Dedifferentiated amniotic fluid mesenchymal stem cell (primary cell): ENCODE measurements at regions not wholly inside any gene's neighbourhood (a gene's known extent, or its start where the extent isn't known, plus 50 kb on each side); places are given as distances from the start of the nearest gene placed in this dataset.
A peak's percentile ranks its signal among the peaks of the same experiment; 100 is the strongest.
"Not testable (repeated sequence)": the region's sequence is repeated elsewhere in the genome, so short reads cannot be mapped to it uniquely, and the experiment has no call there.

Experiments used
- DNase-seq: peaks from one replicate; pipeline ENCODE4 v3.0.0-alpha.2; 2016; ENCODE audit errors: extremely low spot score

DNA sequence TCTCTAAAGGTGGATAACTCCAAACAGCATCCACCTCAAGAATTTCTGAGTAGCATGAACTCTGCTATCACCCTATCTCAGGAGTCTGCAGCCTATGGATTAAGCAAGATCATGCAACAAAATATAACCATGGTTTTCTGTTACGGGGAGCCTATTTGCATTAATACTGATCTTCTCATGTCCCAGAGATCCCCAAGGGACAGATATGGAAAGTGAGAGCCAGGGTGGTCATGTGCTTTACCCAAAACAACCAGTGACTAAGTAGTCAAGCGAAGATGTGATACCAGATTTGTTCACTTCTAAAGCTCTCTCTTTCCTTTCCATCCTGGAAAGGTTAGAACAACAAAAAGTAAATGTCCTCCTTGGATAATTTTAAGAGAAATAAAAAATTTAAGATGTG is 125.1 kb downstream of the PRRX1 start:
- DNase-seq, result no peak

DNA sequence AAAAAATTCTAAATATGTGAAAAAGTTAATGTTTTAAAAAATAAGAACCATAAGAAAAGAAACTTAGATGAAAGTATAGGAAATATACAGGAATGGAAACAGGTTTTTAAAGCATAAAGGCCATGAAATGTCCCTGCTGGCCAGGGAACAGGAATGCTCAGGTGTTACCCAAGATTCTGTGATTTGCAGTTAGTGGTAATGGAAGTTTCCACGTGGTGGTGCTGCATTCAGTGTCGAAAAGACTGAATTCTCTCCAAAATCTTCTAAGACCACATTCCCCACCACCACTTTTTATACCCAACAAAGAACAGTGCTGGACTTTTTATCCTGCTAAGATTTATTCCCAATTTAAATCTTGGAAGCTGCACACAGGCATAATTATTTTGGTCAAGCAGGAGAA is 126.2 kb downstream of the PRRX1 start:
- no peak for DNase-seq

DNA sequence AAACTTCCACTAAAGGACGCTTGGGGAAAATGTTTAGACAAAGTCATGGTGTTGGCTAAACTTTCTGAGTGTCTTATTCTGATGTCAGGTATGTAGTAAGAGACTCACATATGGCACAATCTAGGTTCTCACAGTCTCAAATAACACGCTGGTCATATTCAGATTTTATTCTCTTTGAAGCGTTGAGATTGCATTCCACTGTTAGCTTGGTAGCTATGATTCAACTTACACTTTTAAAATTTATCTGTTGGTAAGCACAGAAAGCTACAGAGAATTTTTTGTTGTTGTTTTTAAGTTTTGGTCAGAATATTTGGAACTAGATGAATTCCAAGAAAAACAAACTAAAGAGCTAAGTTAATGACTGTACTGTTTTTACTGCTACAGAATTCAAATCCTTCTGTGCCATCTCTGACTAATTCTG is 126.7 kb downstream of the PRRX1 start:
- peak; percentile 89 for DNase-seq

DNA sequence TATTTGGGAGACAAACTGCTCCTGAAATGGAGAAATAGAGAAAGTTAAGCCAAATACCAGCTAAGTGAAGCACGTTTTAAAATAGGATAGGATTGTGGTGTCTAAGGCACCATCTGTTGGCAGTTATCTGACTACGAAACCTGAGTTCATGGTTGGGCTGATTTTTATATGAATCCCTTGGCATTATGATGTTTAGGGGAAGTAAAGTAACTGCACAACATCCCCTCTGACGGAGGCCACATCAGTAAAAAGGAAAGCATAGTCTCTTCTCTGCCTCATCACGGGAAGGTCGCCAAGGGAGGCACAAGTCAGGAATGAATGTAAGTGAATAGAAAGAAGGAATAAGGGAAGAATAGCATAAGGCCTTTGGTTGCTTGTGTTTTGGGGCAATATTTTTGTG is 128.0 kb downstream of the PRRX1 start:
- peak; percentile 64 for DNase-seq

DNA sequence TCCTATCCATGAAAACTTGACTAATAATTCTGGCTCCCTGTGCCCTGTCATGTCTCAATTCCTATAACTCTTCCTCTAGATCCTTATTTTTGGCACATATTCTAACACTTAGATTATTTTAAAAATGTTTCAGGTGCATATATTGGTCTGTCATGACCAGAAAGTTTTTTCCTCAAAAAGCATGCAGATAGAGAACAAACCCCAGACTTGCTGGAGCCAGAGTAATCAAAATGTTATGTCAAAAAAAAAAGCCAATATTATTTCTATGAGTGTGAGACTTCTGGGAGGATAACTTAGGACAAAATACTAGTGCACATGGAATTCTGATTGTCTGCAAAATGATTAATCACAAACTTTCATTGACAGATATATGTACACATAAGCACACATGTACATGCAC is 135.1 kb upstream of the MROH9 start:
- DNase-seq, result no peak

DNA sequence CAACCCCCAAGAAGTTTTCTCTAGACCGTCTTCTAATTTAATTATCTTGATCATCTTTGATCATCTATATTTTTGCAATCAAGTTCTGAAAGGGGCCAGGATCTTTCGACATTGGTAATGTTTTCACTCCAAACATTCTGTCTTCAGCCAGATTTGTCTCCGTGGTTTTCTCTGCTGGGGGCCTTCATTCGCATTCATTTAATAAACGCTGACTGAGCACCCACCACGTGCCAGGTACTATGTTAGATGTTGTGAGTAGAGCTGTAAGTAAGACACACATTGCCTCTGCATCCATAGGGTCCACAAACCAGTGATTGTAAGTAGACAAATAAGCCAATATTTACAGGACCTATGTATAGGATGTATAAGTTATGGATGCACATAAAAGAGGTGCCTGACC is 134.5 kb upstream of the MROH9 start:
- DNase-seq, result no peak

DNA sequence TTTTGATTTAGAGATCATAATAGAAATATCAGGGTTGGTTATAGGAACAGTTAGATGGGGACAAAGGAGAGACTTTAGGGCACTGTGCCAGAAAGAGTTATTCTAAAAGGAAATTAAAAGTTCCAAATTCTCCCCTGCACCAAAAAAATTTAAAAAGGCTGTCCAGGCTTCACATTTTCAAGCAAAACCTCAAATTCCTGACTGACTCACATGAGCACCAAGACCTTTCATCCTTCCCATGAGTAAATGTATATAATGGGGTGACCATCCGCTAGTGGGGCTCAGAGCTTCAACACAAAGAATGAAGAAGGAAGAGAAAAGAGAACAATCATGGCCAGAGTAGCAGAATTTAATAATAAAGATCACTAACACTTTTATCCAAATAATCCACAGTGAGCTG is 131.6 kb upstream of the MROH9 start:
- no peak for DNase-seq

DNA sequence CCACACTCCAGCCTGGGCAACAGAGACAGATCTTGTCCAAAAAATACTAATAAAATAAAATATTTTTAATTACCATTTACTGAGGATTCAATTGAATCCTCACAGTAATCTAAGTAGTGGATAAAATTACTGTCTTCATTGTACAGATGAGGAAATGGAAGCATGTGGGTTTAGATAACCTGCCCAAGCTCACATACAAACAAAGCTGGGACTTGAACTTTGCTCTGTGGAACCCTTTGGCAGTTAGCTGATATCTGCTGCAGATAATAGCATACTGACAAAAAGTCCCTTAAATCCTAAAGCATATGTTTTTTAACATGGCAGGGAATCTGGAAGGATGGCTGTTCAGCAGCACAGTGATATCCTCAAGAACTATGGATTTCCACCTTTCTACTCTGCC is 130.9 kb upstream of the MROH9 start:
- DNase-seq, result no peak

DNA sequence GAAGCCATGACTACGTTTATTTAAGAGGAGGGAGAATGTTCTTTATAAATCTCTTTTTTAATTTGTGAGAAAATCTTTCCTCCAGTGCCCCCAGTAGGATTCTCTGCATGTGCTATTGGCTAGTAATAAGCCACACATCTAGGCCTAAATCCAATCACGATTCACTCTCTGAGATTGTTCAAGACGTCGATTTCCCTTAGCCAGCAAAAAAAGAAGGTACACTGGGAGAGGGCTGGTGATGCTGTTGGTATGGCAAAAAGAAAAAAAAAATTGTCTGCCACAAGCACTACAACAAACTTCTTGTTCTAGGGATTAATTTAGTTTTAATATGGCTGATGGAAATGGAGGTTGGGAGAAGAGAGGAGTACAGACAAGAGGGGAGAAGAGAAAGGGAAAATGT is 130.5 kb upstream of the MROH9 start:
- DNase-seq, result no peak

DNA sequence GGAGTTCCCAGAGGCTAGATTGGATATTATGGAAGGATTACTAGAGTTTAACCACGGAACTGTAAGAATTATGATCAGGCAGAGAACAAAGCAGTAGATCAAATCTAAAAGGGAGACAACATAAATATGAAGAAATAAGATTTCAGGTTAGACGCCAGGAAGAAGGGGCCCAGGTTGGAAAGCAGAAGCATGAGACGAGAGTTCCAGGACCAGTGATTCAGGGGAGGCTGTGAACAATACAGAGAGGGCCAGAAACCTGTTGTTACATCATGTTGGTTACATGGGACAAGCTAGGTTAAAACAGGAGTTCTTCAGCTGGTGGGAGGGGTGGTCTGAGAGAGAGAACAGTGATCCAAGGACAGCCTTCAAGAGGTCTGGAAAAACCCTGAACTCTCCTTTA is 128.4 kb upstream of the MROH9 start:
- DNase-seq, result no peak

DNA sequence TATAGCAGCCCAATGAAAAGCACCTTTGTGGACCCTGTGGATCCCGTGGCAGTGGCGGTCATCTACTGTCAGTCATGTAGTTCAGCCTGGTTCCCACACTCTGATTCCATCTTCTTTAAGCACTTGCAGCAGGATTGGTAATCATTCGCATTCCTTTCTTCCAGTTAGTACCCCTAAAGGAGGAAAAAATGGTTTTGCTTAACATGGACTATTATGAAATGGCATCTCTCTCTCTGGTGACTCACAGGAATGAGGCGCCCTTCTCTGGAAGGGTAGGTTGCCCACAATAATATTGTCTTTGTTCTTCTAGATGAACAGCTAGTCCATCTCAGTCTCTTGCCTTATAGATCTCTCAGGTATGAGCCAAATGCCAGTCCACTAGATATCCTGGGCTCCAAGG is 127.9 kb upstream of the MROH9 start:
- peak; percentile 78 for DNase-seq

DNA sequence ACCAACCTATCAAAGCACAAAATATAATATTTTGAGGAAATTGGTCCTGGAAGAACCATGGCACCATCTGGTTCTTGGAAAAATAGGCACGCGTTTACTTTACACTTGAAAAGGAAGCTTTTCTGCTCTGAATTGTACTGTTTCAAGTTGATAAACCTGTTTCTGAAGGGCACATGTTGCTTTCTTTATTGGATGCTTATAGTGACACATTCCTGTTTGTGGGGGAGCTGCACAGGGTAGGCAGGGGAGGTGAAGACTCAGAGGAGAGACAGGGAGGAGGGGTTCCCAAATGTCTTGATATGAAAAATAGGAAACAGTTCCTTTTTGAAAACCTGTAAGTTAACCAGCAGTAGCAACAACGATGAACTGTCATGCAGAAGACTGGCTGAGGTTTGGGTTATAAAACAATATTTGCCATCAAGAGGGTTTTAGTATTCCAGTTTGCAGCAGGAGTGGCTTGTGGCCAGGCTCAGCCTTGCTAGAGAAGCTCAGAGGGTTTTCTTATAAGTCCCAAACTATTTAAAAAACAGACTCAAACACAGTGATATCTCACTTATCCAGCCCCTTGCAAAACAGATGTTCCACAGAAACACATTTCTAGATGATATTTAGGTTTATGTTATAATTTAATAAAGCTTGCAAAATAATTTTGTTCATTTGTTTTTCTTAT is 127.0 kb upstream of the MROH9 start:
- no peak for DNase-seq

DNA sequence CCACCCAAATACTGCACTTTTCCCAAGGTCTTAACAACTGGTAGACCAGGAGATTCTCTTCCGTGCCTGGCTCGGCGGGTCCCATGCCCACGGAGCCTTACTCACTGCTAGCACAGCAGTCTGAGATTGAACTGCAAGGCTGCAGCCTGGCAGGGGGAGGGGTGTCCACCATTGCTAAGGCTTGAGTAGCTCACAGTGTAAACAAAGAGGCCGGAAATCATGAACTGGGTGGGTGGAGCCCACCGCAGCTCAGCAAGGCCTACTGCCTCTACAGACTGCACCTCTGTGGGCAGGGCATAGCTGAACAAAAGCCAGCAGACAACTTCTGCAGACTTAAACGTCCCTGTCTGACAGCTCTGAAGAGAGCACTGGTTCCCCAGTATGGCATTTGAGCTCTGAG is 124.3 kb upstream of the MROH9 start:
- not testable (repeated sequence) for DNase-seq

DNA sequence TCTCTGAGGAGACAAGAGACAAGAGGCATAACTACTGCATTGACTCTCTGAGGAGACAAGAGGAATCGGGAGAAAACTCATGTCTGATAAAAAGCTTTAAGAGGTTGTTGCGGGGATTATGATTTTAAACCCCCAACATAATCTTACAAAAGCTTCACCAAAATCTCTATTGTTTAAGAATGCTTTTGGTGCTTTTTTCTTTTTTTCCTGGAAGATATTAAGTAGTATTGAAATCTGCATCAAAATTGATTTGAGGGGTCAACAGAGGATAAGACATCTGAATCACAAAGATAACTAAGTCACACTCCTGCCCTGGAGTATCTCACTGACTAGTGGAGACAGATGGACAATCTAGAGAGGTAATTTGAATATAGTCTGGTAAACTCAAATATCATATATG is 115.6 kb upstream of the MROH9 start:
- no peak for DNase-seq

DNA sequence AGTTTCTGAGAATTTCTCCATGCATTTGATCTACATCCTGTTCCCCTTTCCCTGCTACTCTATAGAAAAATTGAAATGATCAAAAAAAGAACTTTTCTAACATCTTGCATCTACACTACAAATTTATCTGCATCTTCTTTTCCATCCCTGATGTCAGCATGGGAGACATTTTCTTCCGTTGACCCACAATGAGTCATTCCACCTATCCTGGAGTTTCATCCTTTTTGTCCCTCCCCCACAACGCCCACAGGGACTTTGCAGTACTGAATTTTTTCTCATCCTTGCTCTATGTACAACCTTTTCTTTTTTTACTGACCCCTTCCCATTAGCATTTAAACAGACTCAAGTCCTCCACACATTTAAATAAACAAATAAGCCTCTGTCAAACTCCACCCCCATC is 112.2 kb upstream of the MROH9 start:
- DNase-seq, result no peak

DNA sequence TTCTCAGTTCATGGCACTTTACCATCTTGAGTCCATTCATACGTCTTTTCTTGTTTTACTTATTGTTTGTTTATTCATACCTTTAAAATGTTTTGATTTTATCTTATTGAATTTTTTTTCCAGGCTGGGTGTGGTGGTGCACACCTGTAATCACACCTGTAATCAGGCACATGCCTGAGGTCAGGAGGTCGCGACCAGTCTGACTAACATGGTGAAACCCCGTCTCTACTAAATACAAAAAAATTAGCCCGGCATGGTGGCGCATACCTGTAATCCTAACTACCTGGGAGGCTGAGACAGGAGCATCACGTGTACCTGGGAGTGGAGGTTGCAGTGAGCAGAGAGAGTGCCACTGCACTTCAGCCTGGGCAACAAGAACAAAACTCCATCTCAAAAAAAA is 104.1 kb upstream of the MROH9 start:
- no peak for DNase-seq

DNA sequence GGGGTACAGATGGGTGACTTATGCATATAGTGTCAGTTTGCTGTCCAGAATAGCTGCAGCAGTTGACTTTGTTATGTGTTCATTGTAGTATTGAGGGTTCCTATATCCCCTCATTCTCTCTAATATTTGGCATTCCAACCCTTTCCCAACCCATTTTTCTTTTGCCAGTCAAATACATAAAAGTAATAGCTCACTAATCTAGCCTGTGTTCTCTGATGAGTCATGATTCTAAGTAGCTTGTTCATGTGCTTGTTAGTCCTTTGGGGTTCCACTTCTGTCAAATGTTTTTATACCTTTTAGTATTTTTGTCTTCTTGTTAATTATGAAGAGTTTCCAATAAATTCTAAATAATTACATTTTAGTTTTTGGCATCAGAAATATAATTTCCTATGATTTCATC is 99.2 kb upstream of the MROH9 start:
- DNase-seq, result no peak

DNA sequence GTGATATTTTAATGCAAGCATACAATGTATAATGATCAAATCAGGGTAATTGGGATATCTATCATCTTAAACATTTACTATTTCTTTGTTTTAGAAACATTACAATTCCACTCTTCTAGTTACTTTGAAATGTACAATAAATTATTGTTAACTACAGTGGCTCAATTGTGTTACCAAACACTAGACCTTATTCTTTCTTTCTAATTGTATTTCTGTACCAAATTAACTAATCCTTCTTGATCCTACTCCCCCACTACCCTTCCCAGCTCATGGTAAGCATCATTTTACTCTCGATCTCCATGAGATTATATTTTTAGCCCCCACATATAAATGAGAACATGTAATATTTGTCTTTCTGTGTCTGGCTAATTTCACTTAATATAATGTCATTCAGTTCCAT is 95.0 kb upstream of the MROH9 start:
- no peak for DNase-seq

DNA sequence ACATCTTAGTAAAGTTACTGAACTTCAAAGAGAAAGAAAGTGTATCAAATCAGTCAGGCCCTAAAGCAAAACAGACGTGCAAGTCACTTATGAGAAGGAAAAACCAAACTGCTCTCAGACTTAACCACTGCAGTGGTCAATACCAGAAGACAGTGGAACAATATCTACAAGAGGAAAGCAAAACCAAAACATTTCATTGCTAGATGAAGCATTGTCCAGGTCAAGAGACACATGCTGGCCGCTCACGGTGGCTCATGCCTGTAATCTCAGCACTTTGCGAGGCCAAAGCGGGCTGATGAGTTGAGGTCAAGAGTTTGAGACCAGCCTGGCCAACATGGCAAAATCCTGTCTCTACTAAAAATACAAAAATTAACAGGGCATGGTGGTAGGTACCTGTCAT is 82.0 kb upstream of the MROH9 start:
- no peak for DNase-seq

DNA sequence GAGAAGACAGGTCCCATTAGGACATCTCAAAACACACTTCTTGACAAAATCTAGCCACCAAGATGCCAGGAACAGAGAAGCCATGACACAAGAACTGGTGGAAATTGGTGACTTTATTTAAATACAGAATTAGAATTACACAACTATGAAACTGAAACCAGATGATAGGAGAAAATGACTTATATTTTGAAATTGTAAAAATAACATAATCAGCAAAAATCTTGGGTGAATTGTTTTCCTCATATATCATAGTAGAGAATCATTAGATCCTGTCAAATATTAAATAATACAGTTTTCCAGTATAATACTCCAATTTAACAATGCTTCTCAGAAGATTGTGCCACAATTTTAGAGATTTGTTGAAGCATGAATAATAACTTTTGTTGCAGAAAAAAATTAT is 81.5 kb upstream of the MROH9 start:
- DNase-seq, result no peak

DNA sequence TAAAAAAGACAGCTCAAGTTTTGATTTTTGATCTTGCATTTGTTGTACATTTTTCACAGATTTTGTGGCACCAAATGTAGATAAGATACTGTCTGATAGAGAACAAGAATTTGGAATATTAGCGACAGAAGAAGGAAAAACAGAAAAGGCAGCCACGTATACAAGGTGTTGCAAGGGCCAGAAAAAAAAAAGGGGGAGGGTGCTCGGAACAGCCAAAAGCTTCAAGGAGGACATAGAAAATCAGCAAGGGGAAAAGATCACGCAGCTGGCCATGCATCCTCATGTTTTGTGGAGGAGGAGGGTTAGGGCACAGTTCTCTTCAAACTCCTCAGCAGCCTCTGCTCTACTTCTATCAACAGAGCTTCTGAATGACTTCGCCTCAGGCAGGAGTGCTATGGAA is 80.7 kb upstream of the MROH9 start:
- DNase-seq, result no peak

DNA sequence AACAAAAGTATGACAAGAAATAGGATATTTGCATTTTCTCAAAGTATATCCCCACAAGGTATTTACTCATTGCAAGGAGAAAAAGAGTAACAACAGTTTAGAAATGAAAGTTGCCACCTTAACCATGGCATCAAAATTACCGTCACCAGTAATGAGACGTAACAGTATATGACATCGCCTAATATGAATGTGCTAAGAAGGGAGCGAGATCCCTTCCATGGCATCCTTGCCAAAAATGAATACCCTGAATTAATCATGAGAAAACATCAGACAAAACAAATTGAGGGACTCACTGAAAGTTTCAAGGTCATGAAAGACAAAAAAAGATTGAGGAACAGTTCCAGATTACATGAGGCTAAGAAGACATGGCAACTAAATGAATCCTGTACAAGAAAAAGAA is 78.9 kb upstream of the MROH9 start:
- DNase-seq, result no peak

DNA sequence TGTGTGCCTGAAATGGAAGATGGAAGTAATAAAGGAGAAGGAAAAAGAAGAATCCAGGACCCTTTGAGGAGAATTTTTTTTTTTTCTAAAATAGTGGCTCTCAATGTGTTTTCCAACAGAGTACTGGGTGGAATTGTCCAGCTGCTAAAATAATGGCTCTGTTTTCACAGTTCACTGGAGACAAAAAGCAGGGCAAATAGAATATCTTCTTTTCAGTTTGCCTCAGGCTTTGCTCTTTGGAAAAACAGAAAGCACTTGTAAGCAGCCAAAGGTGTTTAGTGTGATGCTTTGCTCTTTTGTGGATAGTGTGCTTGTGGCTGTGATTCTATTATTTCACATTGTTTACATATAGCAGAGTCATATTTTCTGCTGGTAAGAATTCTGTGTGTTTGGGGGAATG is 77.4 kb upstream of the MROH9 start:
- no peak for DNase-seq

DNA sequence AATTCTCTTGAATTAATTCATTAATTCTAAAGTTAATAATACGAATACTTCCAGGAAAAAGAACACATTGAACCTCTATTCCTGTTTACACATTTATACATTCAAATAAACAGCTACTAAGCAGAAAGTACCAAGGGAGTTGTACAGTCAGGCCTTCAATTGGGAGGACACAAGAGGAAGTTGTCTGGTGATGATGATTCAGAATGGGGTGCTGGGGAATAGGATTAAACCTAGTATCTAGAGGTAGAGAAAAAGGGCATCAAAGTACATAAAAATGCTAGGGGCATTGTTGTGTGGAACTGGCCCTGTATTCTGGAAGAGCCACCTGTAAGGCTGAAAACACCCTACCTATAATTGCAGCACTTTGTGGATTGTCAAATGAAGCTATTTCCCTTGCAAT is 71.7 kb upstream of the MROH9 start:
- no peak for DNase-seq

DNA sequence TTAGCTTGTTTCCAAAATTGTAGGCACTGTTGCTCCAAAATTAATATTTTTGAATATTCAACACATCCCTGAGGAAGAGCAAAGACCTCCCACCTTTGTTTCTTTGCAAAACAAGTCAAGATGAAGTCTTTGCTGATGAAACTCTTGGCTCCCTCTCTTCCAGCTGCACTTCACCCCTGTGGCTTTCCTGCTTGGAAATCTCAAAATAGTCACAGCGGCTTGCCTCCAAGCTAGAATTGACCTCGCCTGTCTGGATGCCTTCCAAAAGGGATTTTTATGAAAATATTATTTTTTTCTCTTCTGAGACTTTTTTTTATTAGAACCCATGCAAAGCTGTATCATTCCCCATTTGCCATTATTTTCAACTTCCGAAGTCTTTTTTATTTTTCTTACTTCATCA is 71.1 kb upstream of the MROH9 start:
- no peak for DNase-seq
